ENCODE measurements at regions not wholly inside any gene's neighbourhood (a gene's known extent, or its start where the extent isn't known, plus 50 kb on each side); places are given as distances from the start of the nearest gene placed in this dataset.

- TF ChIP-seq EZH2phosphoT487 (IDR thresholded peaks at IDR 0.05) = no peak
- TF ChIP-seq, protein P1, sequence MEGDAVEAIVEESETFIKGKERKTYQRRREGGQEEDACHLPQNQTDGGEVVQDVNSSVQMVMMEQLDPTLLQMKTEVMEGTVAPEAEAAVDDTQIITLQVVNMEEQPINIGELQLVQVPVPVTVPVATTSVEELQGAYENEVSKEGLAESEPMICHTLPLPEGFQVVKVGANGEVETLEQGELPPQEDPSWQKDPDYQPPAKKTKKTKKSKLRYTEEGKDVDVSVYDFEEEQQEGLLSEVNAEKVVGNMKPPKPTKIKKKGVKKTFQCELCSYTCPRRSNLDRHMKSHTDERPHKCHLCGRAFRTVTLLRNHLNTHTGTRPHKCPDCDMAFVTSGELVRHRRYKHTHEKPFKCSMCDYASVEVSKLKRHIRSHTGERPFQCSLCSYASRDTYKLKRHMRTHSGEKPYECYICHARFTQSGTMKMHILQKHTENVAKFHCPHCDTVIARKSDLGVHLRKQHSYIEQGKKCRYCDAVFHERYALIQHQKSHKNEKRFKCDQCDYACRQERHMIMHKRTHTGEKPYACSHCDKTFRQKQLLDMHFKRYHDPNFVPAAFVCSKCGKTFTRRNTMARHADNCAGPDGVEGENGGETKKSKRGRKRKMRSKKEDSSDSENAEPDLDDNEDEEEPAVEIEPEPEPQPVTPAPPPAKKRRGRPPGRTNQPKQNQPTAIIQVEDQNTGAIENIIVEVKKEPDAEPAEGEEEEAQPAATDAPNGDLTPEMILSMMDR (IDR thresholded peaks at IDR 0.05) = no peak
Observed at GRCh38 chr15:87579537-87579936, 677.0 kb downstream of the NTRK3 start.

All from neural progenitor cell (in vitro differentiated cells).